Middle frontal gyrus (tissue), 1 donor: ENCODE measurements at regions not wholly inside any gene's neighbourhood (a gene's known extent, or its start where the extent isn't known, plus 50 kb on each side); places are given as distances from the start of the nearest gene placed in this dataset.
"Not testable (repeated sequence)": the region's sequence is repeated elsewhere in the genome, so short reads cannot be mapped to it uniquely, and the experiment has no call there.

Experiments used
- DNase-seq: peaks from one replicate; pipeline ENCODE4 v3.0.0-alpha.2; 2015; ENCODE audit warnings: low spot score; ENCODE audit errors: extremely low spot score

GRCh38 chr16:47917118-47917517, 238.7 kb downstream of the ABCC12 start:
- DNase-seq, result no peak

DNA sequence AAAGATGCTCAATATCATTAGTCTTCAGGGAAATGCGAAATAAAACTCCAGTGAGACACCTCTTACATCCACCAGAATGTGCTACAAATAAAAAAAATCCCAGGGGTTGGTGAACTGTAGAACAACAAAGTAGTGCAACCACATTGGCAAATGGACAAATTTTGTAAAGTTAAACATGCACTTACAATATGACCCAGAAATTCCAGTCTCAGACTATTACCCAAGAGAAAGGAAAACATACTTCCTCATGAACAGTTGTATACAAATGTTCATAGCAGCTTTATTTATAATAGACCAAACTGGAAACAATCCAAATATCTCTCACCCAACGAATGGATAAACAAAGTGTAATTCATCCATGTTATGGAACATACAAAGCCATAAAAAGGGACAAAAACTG, 239.5 kb downstream of the ABCC12 start:
- DNase-seq, result no peak

DNA sequence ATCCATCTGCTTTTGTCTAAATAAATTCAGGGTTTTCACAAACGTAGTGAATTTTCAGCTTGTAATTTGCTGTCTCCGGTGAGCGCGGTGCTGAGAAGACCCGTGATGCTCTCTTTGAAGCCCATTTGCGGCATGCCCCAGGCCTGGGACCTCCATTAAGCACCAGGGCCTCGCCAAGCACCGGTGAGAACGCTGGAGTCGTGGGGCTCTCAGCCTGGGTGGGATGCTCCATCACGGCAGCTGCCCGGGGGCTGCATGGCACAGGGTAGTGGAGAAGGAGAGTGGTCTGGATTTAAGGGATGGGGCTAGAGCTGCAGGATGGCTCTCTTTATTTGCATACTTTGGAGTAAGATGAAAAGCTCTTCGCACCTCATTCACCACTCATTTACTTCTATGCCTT, 248.7 kb downstream of the ABCC12 start:
- no peak for DNase-seq

- DNase-seq, result no peak
These were observed 250.0 kb downstream of the ABCC12 start for GRCh38 chr16:47905771-47906170.

GRCh38 chr16:47904691-47905090, 251.1 kb downstream of the ABCC12 start:
- DNase-seq, result no peak

- no peak for DNase-seq
These were observed 252.3 kb downstream of the ABCC12 start for GRCh38 chr16:47903470-47903869.

DNA sequence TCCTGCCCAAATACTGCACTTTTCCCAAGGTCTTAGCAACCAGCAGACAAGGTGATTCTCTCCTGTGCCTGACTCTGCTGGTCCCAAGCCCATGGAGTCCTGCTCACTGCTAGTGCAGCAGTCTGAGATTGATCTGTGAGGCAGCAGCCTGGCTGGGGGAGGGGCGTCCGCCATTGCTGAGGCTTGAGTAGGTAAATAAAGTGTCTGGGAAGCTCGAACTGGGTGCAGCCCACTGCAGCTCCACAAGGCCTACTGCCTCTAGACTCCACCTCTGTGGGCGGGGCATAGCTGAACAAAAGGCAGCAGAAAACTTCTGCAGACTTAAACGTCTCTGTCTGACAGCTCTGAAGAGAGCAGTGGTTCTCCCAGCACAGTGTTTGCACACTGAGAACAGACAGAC, 258.7 kb downstream of the ABCC12 start:
- DNase-seq, result not testable (repeated sequence)

DNA sequence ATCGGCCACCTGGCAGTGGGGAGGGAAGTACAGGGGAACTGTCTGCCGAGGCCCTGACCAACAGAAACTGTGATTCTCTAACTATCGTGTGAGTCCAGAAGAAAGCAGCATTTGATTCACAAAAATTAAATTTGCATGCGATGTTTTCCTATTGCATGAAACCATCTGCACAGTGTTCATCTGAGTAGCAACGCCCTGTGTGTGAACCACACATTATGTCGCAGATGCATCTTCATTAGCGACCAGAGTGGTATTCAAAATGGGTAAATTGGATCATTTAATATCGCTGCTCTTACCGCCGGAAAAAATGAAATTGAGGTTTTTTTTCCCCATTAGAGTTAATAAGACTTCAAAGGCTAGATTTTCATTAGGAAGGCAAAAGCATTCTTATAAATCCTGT, 260.6 kb downstream of the ABCC12 start:
- DNase-seq, result no peak

- no peak for DNase-seq
These were observed 262.8 kb downstream of the ABCC12 start for GRCh38 chr16:47892999-47893398.

- DNase-seq, result no peak
These were observed 267.1 kb downstream of the ABCC12 start for GRCh38 chr16:47888734-47889133.

GRCh38 chr16:47888142-47888541, 267.7 kb downstream of the ABCC12 start:
- no peak for DNase-seq

DNA sequence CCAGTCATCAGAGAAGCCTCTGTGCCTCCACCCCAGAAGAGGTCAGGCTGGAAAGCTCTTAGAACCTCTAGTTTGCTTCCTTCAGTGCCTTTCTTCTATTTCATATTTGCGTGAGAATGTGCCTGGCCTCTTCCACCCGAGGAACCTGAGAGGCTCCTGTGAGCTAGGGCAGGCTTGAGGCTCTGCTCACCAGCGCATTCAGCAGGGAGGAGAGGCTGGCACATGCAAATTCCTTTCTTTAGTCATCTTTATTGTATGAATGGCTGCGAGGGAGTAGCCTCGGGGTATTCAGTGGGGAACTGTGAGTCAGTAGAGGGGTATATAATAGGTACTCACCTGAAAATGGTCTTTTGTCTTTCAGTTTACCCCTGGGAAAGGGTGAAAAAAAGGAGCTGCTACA, 268.3 kb downstream of the ABCC12 start:
- DNase-seq, result no peak

- no peak for DNase-seq
These were observed 269.0 kb downstream of the ABCC12 start for GRCh38 chr16:47886631-47887415.

- DNase-seq, result no peak
These were observed 269.7 kb downstream of the ABCC12 start for GRCh38 chr16:47886139-47886538.

- no peak for DNase-seq
These were observed 270.3 kb downstream of the ABCC12 start for GRCh38 chr16:47885489-47885888.

DNA sequence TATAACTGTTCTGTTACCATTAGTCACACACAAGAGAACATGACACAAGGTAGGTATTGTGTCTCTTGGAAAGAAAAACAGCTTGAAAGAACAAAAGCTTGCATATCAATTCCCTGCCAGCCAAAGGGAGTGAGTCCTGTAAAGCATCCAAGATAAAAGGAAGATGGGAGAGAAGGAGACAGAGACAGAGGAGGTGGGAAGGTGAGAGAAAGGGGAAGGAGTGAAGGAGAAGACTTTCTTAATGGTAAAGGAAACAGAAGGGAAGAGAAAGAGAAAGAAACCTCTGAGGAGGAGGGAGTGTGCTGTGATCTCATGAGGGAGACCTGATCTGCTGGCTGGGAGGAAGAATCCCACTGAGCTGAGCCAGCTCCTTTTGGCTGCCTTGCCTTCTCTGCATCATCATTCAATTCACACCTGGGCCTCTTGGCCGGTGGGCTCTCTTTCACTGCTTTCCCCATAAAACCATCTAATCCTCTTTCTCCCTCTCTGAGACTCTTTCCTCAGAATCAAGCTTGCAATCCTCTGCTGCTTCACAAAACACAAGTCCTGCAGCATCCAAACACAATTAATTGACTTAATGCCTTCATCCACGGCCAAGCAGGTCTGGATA, 271.6 kb downstream of the ABCC12 start:
- DNase-seq, result no peak

DNA sequence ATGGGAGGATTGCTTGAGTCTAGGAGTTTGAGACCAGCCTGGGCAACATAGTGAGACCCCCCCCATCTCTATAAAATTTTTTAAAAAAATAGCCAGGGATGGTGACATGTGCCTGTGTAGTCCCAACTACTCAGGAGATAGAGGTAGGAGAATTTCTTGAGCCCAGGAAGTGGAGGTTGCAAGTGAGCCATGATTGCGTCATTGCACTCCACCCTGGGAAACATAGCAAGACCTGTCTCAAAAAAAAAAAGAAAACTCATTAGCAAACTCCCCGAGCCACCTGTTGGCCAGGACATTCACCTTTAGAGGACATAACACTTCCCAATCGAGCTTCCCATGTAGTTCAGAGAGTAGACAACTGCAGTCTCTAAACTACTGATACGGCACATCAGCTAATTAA, 274.2 kb downstream of the ABCC12 start:
- no peak for DNase-seq

- DNase-seq, result no peak
These were observed 275.1 kb downstream of the ABCC12 start for GRCh38 chr16:47880653-47881052.

GRCh38 chr16:47877166-47877565, 278.6 kb downstream of the ABCC12 start:
- no peak for DNase-seq

- DNase-seq, result no peak
These were observed 279.3 kb downstream of the ABCC12 start for GRCh38 chr16:47876511-47876910.

DNA sequence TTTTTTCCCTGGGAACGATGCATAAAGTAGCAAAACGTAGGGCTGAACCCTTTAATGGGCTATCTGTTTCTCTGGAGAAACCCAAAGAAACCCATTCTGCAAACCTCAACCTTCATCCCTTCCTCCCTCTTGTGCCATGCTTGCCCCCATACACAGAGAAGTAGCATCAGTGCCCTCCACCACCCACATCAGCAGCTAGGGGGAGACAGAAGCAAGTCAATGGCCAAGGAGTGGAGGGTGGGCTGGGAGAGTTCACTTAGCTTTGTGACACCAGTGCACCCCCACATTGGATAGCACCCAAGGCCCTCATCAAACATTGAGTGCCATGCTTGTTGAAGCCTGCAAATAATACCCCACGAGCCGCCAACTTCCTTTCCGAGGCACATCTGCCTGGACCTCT, 282.4 kb downstream of the ABCC12 start:
- DNase-seq, result no peak

DNA sequence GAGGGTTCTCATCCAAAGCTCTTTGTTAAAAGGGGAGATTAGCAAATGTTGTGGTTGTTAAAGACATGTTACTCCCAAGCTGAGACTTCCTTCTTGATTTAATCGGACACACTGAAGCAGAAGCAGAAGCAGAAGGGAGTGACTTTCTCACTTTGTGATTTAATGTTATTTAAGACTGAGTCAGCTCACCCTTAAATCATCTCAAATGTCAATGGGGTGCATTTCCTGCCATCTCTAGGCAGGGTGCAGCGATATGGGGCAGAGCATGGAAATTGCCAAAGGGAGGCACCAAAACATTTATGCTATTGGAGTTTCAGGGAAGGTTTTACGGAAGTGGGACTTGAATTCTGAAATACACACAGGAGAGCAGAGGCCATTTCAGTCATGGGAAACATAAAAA, 283.6 kb downstream of the ABCC12 start:
- DNase-seq, result no peak

DNA sequence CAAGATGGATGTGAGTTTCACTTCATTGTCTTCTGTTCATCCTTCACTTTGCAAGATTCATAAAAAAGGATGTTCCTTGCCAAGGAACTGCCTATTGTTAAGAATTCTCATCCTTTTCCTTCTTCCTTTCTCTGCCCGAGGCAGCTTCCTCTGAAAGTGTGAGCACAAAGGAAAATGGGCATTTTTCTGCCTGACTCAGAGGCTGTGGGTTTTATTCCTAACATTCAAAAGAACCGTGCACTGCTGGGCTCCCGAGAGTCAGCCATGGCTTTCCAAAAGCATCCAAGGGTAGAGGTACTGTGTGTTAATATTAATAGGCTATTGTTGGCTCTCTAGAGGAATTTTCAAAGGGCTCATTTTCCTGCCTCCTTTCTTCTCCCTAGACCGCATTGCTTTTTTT, 289.4 kb downstream of the ABCC12 start:
- no peak for DNase-seq
